PC-3 (cell line): ENCODE measurements at regions not wholly inside any gene's neighbourhood (a gene's known extent, or its start where the extent isn't known, plus 50 kb on each side); places are given as distances from the start of the nearest gene placed in this dataset.

ENCODE experiments used
- ATAC-seq: fragments of 200-7000 bp; cut with Tn5 transposase; 2 replicates; pipeline ENCODE4 v1.9.1; 2020; ENCODE audit warnings: mild to moderate bottlenecking, moderate library complexity
- BruUV-seq: library from RNA; stranded (reverse); fragments of 400-500 nt; replicated peaks from 2 replicates; lab custom pipeline; 2021; lab: Mats Ljungman, UMichigan
- CTCF ChIA-PET: fragments of 300-600 bp; sonication (Branson Sonifier 250); formaldehyde crosslinking; loops from one replicate; lab custom pipeline; 2022; ENCODE audit warnings: antibody characterized with exemption; lab: Charles Lee
- POLR2A ChIA-PET: fragments of 300-600 bp; sonication (Branson Sonifier 250); formaldehyde crosslinking; loops from one replicate; lab custom pipeline; 2022; ENCODE audit warnings: antibody characterized with exemption; ENCODE audit not compliant: unreplicated experiment; lab: Charles Lee
- DNase-seq: peaks from one replicate; pipeline ENCODE4 v3.0.0-alpha.2; 2015
- H2AFZ ChIP-seq: fragments of 300-600 bp; sonication (generic); 2 replicates; pipeline ENCODE4 v1.6.0; 2016; ENCODE audit warnings: antibody characterized with exemption, low read length
- H3F3A ChIP-seq: fragments of 300-600 bp; sonication (generic); one replicate; pipeline ENCODE4 v1.6.0; 2017; ENCODE audit warnings: antibody characterized with exemption, low read length, control low read depth, mild to moderate bottlenecking; ENCODE audit not compliant: unreplicated experiment
- H3K27ac ChIP-seq: fragments of 300-600 bp; sonication (generic); 2 replicates; pipeline ENCODE4 v1.5.1; 2016; ENCODE audit warnings: mild to moderate bottlenecking, low read length
- H3K27me3 ChIP-seq: fragments of 300-600 bp; sonication (generic); 2 replicates; pipeline ENCODE4 v1.6.1; 2016; ENCODE audit warnings: low read length, mixed read lengths
- H3K36me3 ChIP-seq: fragments of 300-600 bp; sonication (generic); 2 replicates; pipeline ENCODE4 v1.6.1; 2016; ENCODE audit warnings: low read depth, mixed run types, low read length, mixed read lengths
- H3K4me1 ChIP-seq: fragments of 300-600 bp; sonication (generic); 2 replicates; pipeline ENCODE4 v1.5.1; 2016; ENCODE audit warnings: low read length; ENCODE audit not compliant: insufficient read depth
- H3K4me2 ChIP-seq: fragments of 300-600 bp; sonication (generic); 2 replicates; pipeline ENCODE4 v1.6.0; 2016; ENCODE audit warnings: low read length
- H3K4me3 ChIP-seq: fragments of 300-600 bp; sonication (generic); 2 replicates; pipeline ENCODE4 v1.5.1; 2016; ENCODE audit warnings: mild to moderate bottlenecking, low read length, mixed read lengths
- H3K79me2 ChIP-seq: fragments of 300-600 bp; sonication (generic); 2 replicates; pipeline ENCODE4 v1.6.1; 2017; ENCODE audit warnings: low read length, mixed read lengths
- H3K9ac ChIP-seq: fragments of 300-600 bp; sonication (generic); 2 replicates; pipeline ENCODE4 v1.6.0; 2016; ENCODE audit warnings: mild to moderate bottlenecking, low read length
- H3K9me2 ChIP-seq: fragments of 300-600 bp; sonication (generic); replicated peaks from 2 replicates; pipeline ENCODE4 v1.6.1; 2016; ENCODE audit warnings: mixed run types, low read length, mixed read lengths
- H3K9me3 ChIP-seq: fragments of 300-600 bp; sonication (generic); 2 replicates; pipeline ENCODE4 v1.6.1; 2016; ENCODE audit warnings: low read length, mixed read lengths
- H4K20me1 ChIP-seq: fragments of 300-600 bp; sonication (generic); 2 replicates; pipeline ENCODE4 v1.6.1; 2016; ENCODE audit warnings: low read length, mixed read lengths
- CTCF ChIP-seq: fragments of 300-600 bp; sonication (generic); conservative IDR thresholded peaks from 2 replicates; pipeline ENCODE4 v1.5.1; 2017; ENCODE audit warnings: antibody characterized with exemption, low read depth, mild to moderate bottlenecking, low read length
- EZH2 ChIP-seq: fragments of 300-600 bp; sonication (generic); IDR thresholded peaks from one replicate; pipeline ENCODE4 v1.6.1; 2017; ENCODE audit warnings: antibody characterized with exemption, mild to moderate bottlenecking, low read length; ENCODE audit not compliant: unreplicated experiment
- EZH2phosphoT487 ChIP-seq: fragments of 300-600 bp; sonication (generic); IDR thresholded peaks from 2 replicates; pipeline ENCODE4 v1.6.1; 2018; ENCODE audit warnings: mild to moderate bottlenecking, antibody characterized with exemption, low read length, borderline replicate concordance
- intact Hi-C: fragments of 100-400 bp; cut with micrococcal nuclease; formaldehyde crosslinking; loops from 2 replicates; pipeline ENCODE4 v1.9.0; 2023

- TF ChIP-seq EZH2 (no peak), CTCF (no peak), EZH2phosphoT487 (no peak)
- POLR2A ChIA-PET: no interaction called here
- H3K9me2 ChIP-seq: no peaks in the 10 kb centered on the region
These were observed 722.5 kb downstream of the FAT4 start for GRCh38 chr4:126037231-126037630.

DNA sequence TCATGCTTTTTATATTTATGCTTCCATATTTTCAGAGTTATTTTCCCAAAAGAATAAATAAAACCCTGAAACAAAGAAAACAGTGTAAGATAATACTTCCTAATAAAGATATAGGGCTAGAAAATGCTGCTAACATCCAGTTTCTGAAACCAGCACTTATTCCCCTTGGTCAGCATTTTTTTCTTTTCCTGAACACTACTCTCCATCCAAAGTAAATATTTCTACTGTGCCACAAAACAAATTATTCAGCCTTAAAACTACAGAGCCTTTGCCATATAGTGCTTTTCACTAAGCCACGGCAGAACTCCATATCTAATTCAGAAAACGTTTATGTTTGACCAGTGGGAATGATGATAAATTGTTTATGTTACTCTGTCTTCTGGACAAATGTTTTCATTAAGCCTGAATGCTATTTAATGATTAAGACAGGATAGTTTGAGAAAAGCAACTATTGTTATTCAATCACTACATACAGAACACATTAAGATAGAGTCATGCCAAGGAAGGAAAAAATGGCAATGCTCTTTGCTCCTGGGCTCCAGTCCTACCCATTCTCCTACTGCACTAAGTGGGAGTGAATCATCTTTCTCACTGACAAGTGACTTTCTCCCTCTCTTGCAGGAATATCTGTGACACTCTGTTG lies 723.9 kb downstream of the FAT4 start:
- H3K9me2 ChIP-seq: no peaks in the 10 kb centered on the region
- CTCF ChIA-PET: no interaction called here

More at GRCh38 chr4:126037231-126037630, 722.5 kb downstream of the FAT4 start:
- no peak overlapping the region for H3K27ac ChIP-seq
- H3K9me3 ChIP-seq: no peaks in the 10 kb centered on the region
- H3K27me3 ChIP-seq: no peaks in the 10 kb centered on the region
- H4K20me1 ChIP-seq: no peaks in the 10 kb centered on the region
- H3F3A ChIP-seq: no peaks in the 10 kb centered on the region
- BruUV-seq: no TSS peak
- H2AFZ ChIP-seq: no peak overlapping the region
- ATAC-seq (no peak), DNase-seq (no peak)
- intact Hi-C loops: no loop called here
- CTCF ChIA-PET: no interaction called here
- no peak overlapping the region for H3K4me3 ChIP-seq
- H3K4me1 ChIP-seq: no peaks in the 10 kb centered on the region
- H3K9ac ChIP-seq: no peak overlapping the region
- no peaks in the 10 kb centered on the region for H3K36me3 ChIP-seq
- H3K4me2 ChIP-seq: no peak overlapping the region
- no peaks in the 10 kb centered on the region for H3K79me2 ChIP-seq

More for the DNA sequence above, 723.9 kb downstream of the FAT4 start:
- BruUV-seq: no TSS peak
- H4K20me1 ChIP-seq: no peaks in the 10 kb centered on the region
- no peak overlapping the region for H3K4me3 ChIP-seq
- no peaks in the 10 kb centered on the region for H3F3A ChIP-seq
- POLR2A ChIA-PET: no interaction called here
- H3K79me2 ChIP-seq: no peaks in the 10 kb centered on the region
- H2AFZ ChIP-seq: no peak overlapping the region
- H3K27me3 ChIP-seq: no peaks in the 10 kb centered on the region
- ATAC-seq: no peak
- intact Hi-C loops: no loop called here
- no peaks in the 10 kb centered on the region for H3K36me3 ChIP-seq
- no peaks in the 10 kb centered on the region for H3K9me3 ChIP-seq
- no peaks in the 10 kb centered on the region for H3K4me1 ChIP-seq
- TF ChIP-seq EZH2phosphoT487: no peak
- TF ChIP-seq CTCF: no peak
- no peak for TF ChIP-seq EZH2
- no peak overlapping the region for H3K27ac ChIP-seq
- no peak for DNase-seq
- no peak overlapping the region for H3K4me2 ChIP-seq
- H3K9ac ChIP-seq: no peak overlapping the region
